Upper lobe of left lung (tissue), 4 donors: ENCODE measurements at regions not wholly inside any gene's neighbourhood (a gene's known extent, or its start where the extent isn't known, plus 50 kb on each side); places are given as distances from the start of the nearest gene placed in this dataset.

ENCODE experiments used
- EP300 ChIP-seq, 4 donors: sonication (generic); formaldehyde crosslinking; IDR thresholded peaks; one replicate each; pipeline ENCODE4 v1.5.1; 2017; ENCODE audit warnings: antibody characterized with exemption in 4 of 4, control low read depth in 2 of 4
- POLR2A ChIP-seq, 4 donors: fragments of 450-650 bp; IDR thresholded peaks; one replicate each; pipeline ENCODE4 v1.5.1; 2016 to 2017; ENCODE audit warnings: antibody characterized with exemption in 4 of 4, mild to moderate bottlenecking in 2 of 4
- TF ChIP-seq, protein P1 (sequence below), 6 experiments: fragments of 450-650 bp in 4 of 6; fragments of 200-600 bp in 2 of 6; sonication (generic) in 2 of 6; IDR thresholded peaks; one replicate each; pipeline ENCODE4 v1.5.1; 2016 to 2019; ENCODE audit warnings: antibody characterized with exemption in 6 of 6

- no peak for TF ChIP-seq POLR2A (IDR thresholded peaks at IDR 0.05)
- TF ChIP-seq, protein P1, sequence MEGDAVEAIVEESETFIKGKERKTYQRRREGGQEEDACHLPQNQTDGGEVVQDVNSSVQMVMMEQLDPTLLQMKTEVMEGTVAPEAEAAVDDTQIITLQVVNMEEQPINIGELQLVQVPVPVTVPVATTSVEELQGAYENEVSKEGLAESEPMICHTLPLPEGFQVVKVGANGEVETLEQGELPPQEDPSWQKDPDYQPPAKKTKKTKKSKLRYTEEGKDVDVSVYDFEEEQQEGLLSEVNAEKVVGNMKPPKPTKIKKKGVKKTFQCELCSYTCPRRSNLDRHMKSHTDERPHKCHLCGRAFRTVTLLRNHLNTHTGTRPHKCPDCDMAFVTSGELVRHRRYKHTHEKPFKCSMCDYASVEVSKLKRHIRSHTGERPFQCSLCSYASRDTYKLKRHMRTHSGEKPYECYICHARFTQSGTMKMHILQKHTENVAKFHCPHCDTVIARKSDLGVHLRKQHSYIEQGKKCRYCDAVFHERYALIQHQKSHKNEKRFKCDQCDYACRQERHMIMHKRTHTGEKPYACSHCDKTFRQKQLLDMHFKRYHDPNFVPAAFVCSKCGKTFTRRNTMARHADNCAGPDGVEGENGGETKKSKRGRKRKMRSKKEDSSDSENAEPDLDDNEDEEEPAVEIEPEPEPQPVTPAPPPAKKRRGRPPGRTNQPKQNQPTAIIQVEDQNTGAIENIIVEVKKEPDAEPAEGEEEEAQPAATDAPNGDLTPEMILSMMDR (IDR thresholded peaks at IDR 0.05): no peak
- no peak for TF ChIP-seq EP300 (IDR thresholded peaks at IDR 0.05)
Observed at GRCh38 chr16:79863128-79864031, 262.8 kb upstream of the MAF start.
